GM12872 (cell line): ENCODE measurements at regions not wholly inside any gene's neighbourhood (a gene's known extent, or its start where the extent isn't known, plus 50 kb on each side); places are given as distances from the start of the nearest gene placed in this dataset.

Experiments used
- CTCF ChIP-seq: IDR thresholded peaks from 3 replicates; pipeline ENCODE4 v1.5.1; 2011; ENCODE audit warnings: low read depth, mild to moderate bottlenecking, low read length, moderate library complexity; ENCODE audit not compliant: insufficient read depth

GRCh38 chr2:176729706-176730569 lies 460.7 kb downstream of the MTX2 start:
- TF ChIP-seq CTCF, result no peak

GRCh38 chr2:176732780-176733179 lies 463.5 kb downstream of the MTX2 start:
- TF ChIP-seq CTCF, result no peak

- TF ChIP-seq CTCF, result no peak
Observed at GRCh38 chr2:176733698-176734430, 464.6 kb downstream of the MTX2 start.

GRCh38 chr2:176734868-176735267 lies 465.6 kb downstream of the MTX2 start:
- TF ChIP-seq CTCF, result no peak

GRCh38 chr2:176742271-176742670 lies 470.3 kb upstream of the HNRNPA3 start:
- TF ChIP-seq CTCF, result no peak

GRCh38 chr2:176743671-176744070 lies 468.9 kb upstream of the HNRNPA3 start:
- TF ChIP-seq CTCF, result no peak

- TF ChIP-seq CTCF, result no peak
Observed at GRCh38 chr2:176744146-176744545, 468.4 kb upstream of the HNRNPA3 start.
